GM18520 (cell line): ENCODE measurements at regions not wholly inside any gene's neighbourhood (a gene's known extent, or its start where the extent isn't known, plus 50 kb on each side); places are given as distances from the start of the nearest gene placed in this dataset.

Experiments
- ATAC-seq: cut with Tn5 transposase; IDR thresholded peaks from one replicate; pipeline ENCODE4 v1.9.1; 2021; ENCODE audit not compliant: unreplicated experiment

DNA sequence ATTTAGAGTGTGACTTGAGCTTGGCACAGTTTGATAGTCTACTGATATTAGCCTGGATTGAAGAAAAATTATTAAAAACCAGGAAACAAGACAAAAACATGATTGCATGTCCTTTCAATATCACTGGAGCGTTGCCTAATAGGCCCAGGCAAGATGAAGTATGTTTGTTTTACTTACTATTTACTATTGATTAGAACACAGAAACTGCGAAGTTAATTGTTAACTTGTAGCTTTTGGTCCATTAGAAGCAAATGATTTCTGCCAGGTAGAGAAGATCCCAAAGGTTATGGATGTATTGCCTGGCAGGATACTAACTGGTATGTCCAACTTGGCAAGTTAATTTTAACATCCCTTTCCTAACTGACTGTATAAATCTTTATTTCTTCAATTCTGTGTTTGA, 268.9 kb downstream of the ETNK1 start:
- ATAC-seq = no peak

DNA sequence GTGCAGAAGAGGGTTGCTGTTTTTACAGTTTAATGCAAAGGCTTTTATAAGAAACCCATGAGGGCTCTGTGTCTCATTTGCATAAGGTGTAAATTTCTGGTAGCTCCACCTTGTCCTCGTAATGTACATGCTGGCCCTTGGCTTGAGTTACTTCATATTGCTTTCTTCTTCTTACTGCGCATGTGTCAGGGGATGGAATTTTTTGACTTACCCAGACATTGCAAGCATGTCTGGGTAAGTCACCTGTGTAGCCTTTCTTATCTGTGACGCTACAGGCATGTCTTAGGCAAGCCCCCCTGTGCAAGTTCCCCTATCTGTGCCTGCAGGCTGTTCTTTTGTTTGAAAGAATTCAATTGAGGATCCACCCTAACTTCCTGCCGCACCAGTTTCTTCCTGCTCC, 274.2 kb downstream of the ETNK1 start:
- no peak for ATAC-seq

DNA sequence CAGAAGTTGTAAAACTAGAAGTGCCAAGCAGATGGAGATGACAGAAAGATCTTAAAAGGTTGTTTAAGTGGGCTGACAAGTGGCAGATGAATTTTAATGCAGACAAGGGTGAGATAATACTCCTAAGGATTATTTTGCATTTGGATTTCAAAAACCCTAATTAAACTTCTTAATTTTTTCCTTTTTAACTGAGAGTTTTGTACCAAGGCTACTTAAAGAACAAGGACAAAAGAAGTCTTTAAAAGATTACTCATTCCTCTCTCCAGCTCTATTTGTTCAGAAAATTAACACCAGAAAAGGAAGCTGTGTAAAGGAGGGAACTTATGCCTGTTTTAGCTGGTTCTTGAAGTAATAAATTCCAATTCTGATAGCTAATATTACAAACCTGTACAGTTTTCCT, 275.4 kb downstream of the ETNK1 start:
- no peak for ATAC-seq

DNA sequence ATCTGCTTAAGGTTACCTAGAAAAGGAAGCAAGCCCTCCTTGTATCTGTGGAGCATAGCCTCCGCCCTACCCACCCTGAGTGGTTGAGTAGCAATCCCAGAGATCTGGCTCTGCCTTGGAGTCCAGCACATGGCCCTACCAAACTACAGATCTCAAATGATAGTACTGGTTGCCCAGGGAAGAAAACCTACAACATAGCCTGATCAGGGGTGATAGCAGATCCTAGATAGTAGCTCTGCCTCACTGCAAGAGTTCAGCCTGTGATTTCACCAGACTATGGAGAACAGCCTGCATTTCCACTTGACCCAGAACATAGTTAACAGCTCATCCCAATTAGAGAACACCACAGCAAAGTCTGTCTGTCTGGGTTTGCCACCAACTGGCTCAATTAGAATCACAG, 279.5 kb downstream of the ETNK1 start:
- ATAC-seq = no peak

DNA sequence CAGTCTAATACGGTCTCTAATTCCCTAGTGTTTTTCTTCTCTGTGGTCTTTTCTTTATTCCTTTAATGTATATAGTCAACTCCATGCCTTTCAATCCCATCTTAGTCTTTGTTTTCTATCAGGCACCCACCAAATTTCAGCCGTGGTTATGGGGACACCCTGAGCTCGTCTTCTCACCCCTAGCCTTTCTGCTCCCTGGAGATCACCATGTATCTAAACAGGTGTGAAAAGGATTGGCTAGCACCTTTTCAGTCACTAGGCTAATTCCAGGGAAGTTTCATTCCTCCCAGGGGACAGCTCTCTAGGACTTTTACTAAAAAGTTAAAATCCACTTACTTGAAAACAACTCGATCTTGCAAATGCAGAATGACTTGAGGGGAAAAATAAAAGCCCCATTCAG, 291.3 kb downstream of the ETNK1 start:
- no peak for ATAC-seq

DNA sequence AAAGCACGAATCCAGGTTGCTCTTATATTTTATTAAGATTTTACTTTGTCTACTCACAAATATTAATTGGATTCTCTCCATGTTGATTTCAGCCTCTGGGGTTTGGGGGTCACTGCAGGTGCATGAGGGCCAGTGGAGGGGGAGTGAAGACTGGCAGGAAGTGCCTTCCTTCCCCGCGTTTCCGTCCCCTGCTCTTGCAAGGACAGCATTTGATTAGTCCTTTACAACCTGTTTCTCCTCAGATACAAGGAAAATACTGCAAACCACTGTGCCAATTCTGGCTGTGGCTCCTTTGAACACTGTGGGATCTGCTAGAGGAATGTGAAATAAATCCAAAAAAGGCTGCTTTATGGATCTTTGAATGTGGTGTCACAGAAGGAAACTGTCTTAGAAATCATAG, 291.8 kb downstream of the ETNK1 start:
- ATAC-seq = no peak

DNA sequence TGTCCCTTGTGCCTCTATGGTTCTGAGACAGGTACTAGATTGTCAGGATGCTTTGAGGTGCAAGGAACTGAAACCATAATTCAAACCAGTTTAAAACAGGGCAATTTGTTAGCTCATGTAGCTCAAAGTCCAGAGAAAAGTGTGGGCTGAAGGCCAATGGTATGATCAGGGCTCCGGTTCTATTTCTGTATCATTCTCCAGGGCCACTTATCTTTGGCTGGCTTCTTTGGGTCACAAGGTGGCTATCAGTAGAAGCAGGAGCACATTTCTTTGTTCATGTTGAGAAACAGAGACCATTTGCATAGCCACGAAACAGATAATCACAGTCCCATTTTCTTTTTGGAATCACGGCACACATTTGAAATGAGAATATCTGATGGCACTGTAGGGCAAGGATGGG, 294.9 kb downstream of the ETNK1 start:
- ATAC-seq = no peak

DNA sequence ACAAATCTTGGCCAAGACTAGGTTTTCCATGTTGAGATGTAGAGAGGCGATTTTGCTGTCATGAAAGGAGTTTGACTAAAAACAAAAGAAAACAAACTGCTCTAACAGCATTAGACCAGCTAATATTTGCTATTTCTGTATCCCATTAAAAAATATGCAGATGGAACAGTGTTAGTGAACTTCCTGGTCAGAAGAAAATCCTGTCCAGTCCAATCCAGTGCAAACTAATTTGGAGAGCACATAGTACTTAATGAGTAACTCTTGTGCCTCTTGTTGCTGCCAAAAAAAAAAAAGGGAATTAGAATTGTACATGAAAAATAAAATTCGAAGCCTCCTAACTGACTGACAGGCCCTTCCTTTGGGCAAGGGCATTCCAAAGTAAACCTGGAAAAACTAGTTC, 298.8 kb downstream of the ETNK1 start:
- no peak for ATAC-seq

DNA sequence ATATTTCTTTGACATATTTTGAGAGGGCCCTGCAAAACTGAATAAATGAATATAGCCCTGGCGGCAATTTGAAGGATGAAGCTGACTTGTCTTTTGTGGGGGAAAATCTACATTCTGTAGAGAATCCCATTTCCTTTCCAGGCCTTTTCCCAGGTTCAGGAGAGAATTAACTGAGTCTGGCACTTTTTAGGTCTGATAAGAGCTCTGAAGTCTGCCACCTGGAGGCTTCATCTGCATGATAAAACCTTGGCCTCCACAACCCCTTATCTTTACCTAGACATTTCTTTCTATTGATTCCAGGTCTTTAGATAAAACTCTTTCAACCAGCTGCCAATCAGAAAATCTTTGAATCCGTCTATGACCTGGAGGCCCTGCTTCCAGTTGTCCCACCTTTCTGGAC, 299.4 kb downstream of the ETNK1 start:
- ATAC-seq = no peak

DNA sequence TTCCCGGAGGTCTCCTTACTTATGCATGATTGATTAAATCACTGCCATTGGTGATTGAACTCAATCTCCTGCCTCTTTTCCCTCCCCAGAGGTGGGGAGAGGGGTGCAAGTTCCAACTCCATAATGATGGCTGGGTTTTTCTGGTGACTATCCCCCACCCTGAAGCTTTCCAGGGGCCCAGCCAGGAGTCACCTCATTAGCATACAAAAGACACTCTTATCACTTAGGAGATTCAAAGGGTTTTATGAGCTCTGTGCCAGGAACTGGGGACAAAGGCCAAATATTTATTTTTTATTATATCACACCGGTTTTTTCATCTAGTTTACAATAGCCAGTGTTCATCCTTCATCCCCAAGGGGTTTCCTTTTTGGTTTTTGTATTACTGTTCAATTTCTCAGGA, 300.7 kb downstream of the ETNK1 start:
- ATAC-seq = no peak

DNA sequence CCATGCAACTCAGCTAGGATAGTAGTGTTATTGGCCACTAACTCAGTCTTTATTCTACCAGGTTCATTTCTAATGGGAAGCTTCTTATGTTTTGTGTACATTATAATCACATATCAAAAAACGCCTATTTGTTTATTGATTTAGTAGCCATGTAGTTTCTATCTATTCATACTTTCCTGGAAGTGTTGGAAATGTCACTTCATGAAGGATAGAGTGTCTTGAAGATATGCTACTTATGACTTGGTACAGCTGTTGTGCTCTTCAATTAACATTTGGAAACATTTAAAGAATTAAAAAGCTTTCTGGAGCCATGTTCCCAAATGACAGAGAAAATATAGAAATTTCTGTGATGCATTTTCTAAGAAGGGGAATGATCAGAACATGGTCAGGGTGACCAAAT, 307.5 kb downstream of the ETNK1 start:
- ATAC-seq = no peak

DNA sequence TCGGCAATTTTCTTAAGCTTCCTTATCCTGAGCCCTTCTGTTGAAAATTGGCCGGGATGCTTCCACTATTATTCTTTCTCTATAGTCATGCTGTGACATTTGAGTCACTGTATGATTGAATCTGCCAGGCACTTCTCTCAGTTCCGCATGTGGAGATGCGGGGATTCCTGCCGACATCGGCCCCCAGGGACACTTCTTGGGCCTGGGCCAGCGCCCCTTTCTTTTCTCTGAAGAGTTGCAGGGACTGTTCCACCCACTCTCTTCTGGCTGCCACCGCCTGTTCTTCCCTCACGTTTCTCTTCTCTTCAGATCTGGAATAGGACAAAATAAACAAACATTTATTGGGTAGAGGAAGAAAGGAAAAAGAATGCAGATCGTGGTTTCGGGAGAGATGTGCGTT, 310.1 kb downstream of the ETNK1 start:
- ATAC-seq = no peak

DNA sequence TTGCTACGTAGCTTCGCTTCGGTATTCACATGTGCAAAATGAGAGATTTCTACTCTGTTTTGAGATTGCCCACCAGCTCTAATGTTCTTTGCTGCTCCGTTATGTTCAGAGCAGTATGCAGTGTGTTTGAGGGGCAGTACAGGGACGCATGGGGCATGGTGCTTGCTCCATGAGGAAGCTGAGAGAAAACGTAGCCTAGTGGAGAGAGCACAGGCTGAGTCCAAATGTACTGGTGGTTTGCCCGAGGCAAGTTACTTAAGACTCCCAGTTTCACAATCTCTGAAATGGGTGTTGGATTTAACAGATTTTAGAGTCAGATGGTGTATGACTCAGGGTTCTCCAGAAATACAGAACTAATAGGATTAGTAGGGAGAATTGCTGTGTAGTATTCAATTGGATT, 310.5 kb downstream of the ETNK1 start:
- ATAC-seq = no peak

DNA sequence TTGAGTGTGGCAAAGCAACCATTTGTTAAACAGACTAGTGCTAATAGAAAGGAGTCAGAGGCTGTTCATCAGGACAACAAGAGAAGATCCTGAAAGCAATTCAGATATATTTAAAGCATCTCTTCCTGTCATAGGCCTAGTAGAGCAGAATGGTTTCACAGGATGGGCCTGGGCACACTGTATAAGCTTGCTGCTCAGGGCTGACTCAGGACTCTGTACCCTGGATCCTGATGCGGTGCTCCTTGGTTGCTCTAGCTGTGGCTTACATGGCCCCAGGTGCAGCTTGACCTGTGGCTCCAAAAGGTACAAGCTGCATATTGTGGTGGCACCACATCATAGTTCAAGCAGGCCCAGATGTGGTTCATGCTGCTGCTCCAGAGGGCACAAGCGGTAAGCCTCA, 313.4 kb downstream of the ETNK1 start:
- ATAC-seq = no peak

DNA sequence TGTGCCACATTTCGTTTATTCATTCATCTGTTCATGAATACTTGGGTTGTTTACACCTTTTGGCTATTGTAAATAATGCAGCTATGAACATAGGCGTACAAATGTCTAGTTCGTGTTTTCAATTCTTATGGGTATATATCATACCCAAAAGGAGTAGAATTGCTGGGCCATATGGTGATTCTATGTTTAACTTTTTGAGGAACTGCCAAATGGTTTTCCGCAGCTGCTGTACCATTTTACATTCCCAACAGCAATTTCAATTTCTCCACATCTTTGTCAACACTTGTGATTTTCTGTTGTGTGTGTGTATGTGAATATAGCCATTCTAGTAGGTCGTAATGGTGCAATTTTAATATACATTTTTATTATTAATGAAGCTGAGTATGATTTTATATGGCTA, 326.2 kb downstream of the ETNK1 start:
- ATAC-seq = no peak

DNA sequence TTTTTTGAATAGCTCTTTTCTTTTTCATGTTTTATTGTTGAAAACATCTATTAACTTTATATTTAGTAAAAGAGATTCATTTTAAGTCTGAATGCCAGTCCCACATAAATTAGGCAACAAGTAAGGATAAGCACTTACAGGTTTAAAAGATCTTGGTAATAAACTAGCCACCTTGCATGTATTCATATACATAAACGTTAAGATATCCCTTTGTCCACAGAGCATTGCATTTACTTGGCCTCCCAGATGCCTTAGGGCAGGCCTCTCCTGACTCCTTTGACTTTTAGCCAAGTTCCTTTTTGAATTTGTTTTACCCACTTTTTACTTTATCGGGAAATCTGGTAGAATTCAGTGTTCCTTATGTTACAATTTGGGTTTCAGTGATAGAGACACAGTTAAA, 331.7 kb downstream of the ETNK1 start:
- no peak for ATAC-seq

DNA sequence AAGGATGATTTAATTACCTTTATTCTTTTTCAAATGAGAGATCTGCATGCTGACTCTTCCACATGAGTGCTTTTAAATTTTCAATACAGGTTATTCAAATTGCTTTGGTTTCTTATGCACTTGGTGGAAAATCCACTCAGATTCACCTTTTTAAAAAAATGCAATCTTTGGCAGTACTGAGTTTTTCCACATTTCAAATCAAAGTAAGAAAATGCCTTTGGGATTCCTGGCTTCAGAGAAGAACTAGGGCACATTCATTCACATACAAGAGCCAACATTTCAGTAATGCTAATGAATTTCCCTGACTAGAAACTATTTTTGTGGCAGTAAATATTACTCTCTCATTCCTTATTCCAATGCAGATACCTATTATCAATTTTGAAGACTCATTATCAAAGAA, 342.2 kb downstream of the ETNK1 start:
- no peak for ATAC-seq

DNA sequence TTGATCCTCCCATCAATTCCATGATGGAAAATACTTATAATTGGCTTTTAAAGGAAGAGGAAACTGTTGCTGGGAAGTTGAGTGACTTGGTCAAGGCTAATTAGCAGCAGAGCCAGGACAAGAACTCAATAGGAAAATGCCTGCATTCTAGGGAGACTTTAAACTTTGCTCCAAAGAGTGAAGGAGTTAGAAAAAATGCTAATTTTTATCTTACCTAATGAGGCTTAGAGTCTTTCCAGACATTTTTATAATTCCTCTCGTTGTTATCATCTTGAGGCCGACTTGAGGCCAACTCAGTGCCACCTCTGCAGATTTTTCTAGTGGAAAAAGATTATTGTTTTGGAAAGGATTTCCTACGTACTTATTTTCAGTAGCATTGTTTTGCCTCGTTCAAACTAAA, 344.6 kb downstream of the ETNK1 start:
- ATAC-seq = no peak

DNA sequence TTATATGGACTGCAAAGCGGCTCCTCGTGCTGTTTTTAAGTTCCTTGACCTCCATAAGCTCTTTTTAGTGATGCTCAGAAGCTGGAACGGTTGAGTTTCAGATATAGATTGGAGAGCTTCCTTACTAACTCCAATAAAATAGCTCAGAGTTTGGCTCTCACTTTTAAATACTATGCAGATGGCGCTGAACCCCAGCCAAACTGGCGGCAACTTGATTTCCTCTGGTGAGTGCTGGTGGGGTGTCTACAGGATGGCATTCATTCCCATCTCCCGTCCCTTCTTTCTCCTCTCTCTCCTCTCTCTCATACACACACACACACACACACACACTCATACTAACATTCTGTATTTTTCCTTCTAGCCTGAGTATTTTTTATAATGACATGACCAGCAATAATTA, 346.3 kb downstream of the ETNK1 start:
- ATAC-seq = no peak

DNA sequence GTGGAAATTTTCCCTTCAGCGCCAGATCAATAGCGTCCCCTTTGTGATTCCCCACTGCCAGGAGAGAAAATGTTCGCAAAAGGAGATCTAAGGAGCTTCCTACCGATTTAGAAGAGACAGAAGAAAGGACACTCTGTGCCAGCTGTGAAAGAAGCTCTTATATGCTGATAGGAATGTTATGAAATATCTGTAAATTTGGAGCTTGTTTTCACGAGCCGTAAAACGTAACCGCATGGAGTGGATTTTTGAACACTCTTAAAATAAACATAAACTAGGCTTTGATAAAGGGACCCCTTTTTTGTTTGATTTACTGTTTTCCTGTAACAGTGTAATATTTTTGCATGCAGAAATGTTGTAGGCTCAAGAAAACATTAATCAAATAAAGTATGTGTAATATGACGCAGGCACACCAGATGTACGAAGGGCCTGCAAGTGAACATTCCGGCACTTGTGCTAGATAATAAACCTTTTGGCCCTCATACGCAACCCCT, 346.8 kb downstream of the ETNK1 start:
- ATAC-seq = no peak

DNA sequence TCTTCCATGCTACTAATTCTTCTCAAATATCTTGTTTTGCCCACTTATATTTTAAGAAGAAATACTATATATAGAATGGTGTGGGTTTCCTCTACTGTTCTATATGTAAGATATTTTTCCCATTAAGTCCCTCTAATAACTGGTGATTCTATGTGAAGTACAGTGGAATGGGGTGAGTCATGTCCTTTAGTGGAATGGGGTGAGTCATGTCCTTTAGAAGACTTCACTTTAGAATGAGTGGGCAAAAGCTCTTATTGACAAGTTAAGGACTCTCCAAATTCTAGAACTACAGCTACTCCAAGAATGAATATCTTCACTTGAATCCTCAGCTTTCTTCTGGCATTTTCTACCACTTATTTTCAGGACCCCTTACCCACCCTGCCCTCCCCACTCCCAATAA, 349.9 kb downstream of the ETNK1 start:
- ATAC-seq = no peak

DNA sequence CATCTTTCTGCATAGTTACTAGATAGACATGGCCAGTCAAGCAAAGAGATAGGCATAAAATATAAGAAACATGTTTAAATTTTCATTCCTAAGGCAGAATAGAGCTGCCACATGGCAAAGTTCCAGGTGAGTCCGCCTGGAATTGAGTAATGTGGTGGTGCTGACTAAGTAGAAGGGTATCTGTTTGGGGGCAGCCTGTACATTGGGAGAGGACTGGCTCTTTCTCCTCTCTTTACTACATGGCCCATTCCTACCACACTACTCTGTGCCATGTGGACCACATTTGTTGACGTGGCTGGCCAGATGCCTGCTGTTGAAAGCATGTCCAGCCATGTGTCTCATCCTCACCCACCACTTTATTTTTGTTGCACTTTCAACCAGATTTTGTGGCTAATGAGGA, 354.0 kb downstream of the ETNK1 start:
- no peak for ATAC-seq

DNA sequence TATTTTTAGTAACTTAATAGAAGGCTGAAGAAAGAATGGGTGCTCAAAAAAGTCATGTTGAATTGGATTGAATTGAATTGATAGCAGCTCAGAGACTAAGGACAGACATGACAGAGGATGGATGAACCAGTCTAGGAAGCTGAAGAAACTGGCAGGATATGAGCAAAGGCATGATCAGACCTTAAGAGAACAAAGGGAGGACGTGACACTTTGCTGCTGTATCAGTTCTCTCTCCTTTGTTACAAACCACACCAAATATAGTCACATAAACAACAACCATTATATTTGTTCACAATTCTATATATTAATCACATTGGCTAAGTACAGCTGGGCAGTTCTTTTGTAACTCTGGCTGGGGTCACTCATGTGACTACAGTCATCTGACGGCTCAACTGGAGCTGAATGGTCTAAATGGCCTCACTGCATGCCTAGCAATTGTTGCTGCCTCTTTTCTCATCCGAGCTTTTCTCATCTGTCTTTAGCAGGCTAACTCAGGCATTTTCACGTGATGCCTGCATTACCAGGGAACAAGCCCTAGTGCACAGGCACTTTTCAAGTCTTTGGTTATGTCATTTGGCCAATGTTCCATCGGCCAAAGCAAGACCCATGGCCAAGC, 355.0 kb downstream of the ETNK1 start:
- no peak for ATAC-seq

DNA sequence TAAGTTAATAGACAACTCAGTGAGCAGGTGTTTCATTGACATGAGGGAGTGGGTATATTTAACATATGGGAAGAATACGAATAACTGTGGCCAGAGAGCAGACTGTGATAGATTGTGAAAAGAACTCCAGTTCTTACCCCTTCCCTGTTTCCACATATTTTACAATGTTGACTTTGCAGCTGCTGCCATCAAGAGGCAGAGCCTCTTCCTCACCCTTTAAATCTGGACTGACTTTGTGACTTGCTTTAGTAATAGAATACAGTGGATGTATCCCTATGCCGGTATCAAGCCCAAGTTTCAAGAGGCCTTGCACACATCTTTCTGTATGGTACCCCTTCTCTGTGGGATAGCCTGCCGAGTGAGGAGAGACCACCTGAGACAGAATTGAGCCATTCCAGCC, 356.7 kb downstream of the ETNK1 start:
- no peak for ATAC-seq
